Gastrocnemius medialis (tissue), 4 donors: ENCODE measurements at regions not wholly inside any gene's neighbourhood (a gene's known extent, or its start where the extent isn't known, plus 50 kb on each side); places are given as distances from the start of the nearest gene placed in this dataset.

ENCODE experiments used
- ATAC-seq, 2 donors: fragments of 150-250 bp; one replicate each; pipeline ENCODE4 v1.9.1; 2016
- DNase-seq, 2 donors: peaks; one replicate each; pipeline ENCODE4 v3.0.0-alpha.2; 2019
- H3K27ac ChIP-seq, 4 donors: fragments of 200-600 bp; sonication (generic); 1 replicate in 1 of 4; 2 replicates in 3 of 4; pipeline ENCODE4 v1.5.1; 2016 to 2018; ENCODE audit warnings: mild to moderate bottlenecking in 2 of 4, moderate library complexity in 1 of 4
- H3K27me3 ChIP-seq, 3 donors: fragments of 200-600 bp; sonication (generic) in 2 of 3; 1 replicate in 1 of 3; 2 replicates in 2 of 3; pipeline versions ENCODE4 v1.5.1 to v1.6.0; 2016 to 2019; ENCODE audit warnings: mild to moderate bottlenecking in 1 of 3, moderate library complexity in 1 of 3
- H3K36me3 ChIP-seq, 2 donors: fragments of 200-600 bp; sonication (generic) in 1 of 2; one replicate each; pipeline ENCODE4 v1.5.1; 2017 to 2018
- H3K4me1 ChIP-seq, 2 donors: fragments of 200-600 bp; sonication (generic) in 1 of 2; one replicate each; pipeline ENCODE4 v1.5.1; 2016 to 2017; ENCODE audit warnings: mild to moderate bottlenecking in 2 of 2
- H3K4me3 ChIP-seq, 4 donors: fragments of 200-600 bp; sonication (generic) in 3 of 4; 1 replicate in 1 of 4; 2 replicates in 3 of 4; pipeline ENCODE4 v1.5.1; 2016 to 2019; ENCODE audit warnings: mild to moderate bottlenecking in 2 of 4
- H3K9me3 ChIP-seq, 3 donors: fragments of 200-600 bp; sonication (generic) in 2 of 3; 1 replicate in 1 of 3; 2 replicates in 2 of 3; pipeline ENCODE4 v1.5.1; 2016 to 2019
- CTCF ChIP-seq, 5 experiments: fragments of 450-650 bp in 3 of 5; fragments of 200-600 bp in 2 of 5; sonication (generic) in 2 of 5; IDR thresholded peaks in 4 of 5; conservative IDR thresholded peaks in 1 of 5; 1 replicate in 4 of 5; 2 replicates in 1 of 5; pipeline ENCODE4 v1.5.1; 2016 to 2019; ENCODE audit warnings: antibody characterized with exemption in 5 of 5, mild to moderate bottlenecking in 3 of 5, moderate library complexity in 3 of 5
- POLR2A ChIP-seq, 2 donors: fragments of 450-650 bp; IDR thresholded peaks; one replicate each; pipeline ENCODE4 v1.6.1; 2017; ENCODE audit warnings: antibody characterized with exemption in 2 of 2, mild to moderate bottlenecking in 2 of 2, moderate library complexity in 2 of 2
- in situ Hi-C, 4 donors: fragments of 200-750 bp; cut with MboI; loops; one replicate each; pipeline versions ENCODE4 v1.15.0 to v1.8.0; 2017; ENCODE audit warnings: low sequenced_read_pairs in 4 of 4
- intact Hi-C: fragments of 100-400 bp; cut with DNase I; formaldehyde crosslinking; loops from one replicate; pipeline ENCODE4 v1.15.1; 2023; ENCODE audit warnings: low total_unique reads

GRCh38 chr2:60271131-60271530 lies 282.3 kb downstream of the BCL11A start:
- Histone ChIP-seq H3K9me3 (no peaks in the 10 kb centered on the region), H3K4me3 (no peak overlapping the region), H3K36me3 (no peaks in the 10 kb centered on the region), H3K27me3 (no peaks in the 10 kb centered on the region), H3K27ac (no peak overlapping the region), H3K4me1 (no peaks in the 10 kb centered on the region)
- ATAC-seq (no peak), DNase-seq (no peak)
- intact Hi-C loops = no loop called here
- in situ Hi-C loops = no loop called here
- TF ChIP-seq POLR2A (IDR thresholded peaks at IDR 0.05) (no peak), CTCF (IDR thresholded peaks at IDR 0.05 in 4 of 5, conservative IDR thresholded peaks at IDR 0.05 in 1 of 5) (no peak)

- intact Hi-C loops = no loop called here
- H3K27ac ChIP-seq = no peak overlapping the region
- in situ Hi-C loops = no loop called here
- no peak for ATAC-seq
- H3K27me3 ChIP-seq = no peaks in the 10 kb centered on the region
- TF ChIP-seq CTCF (IDR thresholded peaks at IDR 0.05 in 4 of 5, conservative IDR thresholded peaks at IDR 0.05 in 1 of 5) (no peak), POLR2A (IDR thresholded peaks at IDR 0.05) (no peak)
- no peaks in the 10 kb centered on the region for H3K36me3 ChIP-seq
- no peaks in the 10 kb centered on the region for H3K9me3 ChIP-seq
- DNase-seq = no peak
- no peaks in the 10 kb centered on the region for H3K4me1 ChIP-seq
- no peak overlapping the region for H3K4me3 ChIP-seq
Measured at GRCh38 chr2:60268661-60269060, 284.8 kb downstream of the BCL11A start.

- no peak overlapping the region for H3K4me3 ChIP-seq
- DNase-seq (no peak), ATAC-seq (no peak)
- no peaks in the 10 kb centered on the region for H3K27me3 ChIP-seq
- in situ Hi-C loops = no loop called here
- no peaks in the 10 kb centered on the region for H3K9me3 ChIP-seq
- H3K4me1 ChIP-seq = no peaks in the 10 kb centered on the region
- TF ChIP-seq CTCF (IDR thresholded peaks at IDR 0.05 in 4 of 5, conservative IDR thresholded peaks at IDR 0.05 in 1 of 5) (no peak), POLR2A (IDR thresholded peaks at IDR 0.05) (no peak)
- no peaks in the 10 kb centered on the region for H3K36me3 ChIP-seq
- intact Hi-C loops = no loop called here
- no peak overlapping the region for H3K27ac ChIP-seq
Measured at GRCh38 chr2:60268032-60268431, 285.4 kb downstream of the BCL11A start.

- Histone ChIP-seq H3K27ac (no peak overlapping the region), H3K27me3 (no peaks in the 10 kb centered on the region), H3K4me3 (no peak overlapping the region), H3K36me3 (no peaks in the 10 kb centered on the region), H3K9me3 (no peaks in the 10 kb centered on the region), H3K4me1 (no peaks in the 10 kb centered on the region)
- TF ChIP-seq POLR2A (IDR thresholded peaks at IDR 0.05) = no peak
- no peak for TF ChIP-seq CTCF (IDR thresholded peaks at IDR 0.05 in 4 of 5, conservative IDR thresholded peaks at IDR 0.05 in 1 of 5)
- DNase-seq = no peak
- in situ Hi-C loops = no loop called here
- intact Hi-C loops = no loop called here
- ATAC-seq = no peak
Measured at GRCh38 chr2:60267122-60267521, 286.3 kb downstream of the BCL11A start.

- intact Hi-C loops (no loop called here), in situ Hi-C loops (no loop called here)
- TF ChIP-seq POLR2A (IDR thresholded peaks at IDR 0.05) = no peak
- TF ChIP-seq CTCF (IDR thresholded peaks at IDR 0.05 in 4 of 5, conservative IDR thresholded peaks at IDR 0.05 in 1 of 5) = no peak
Measured at GRCh38 chr2:60262178-60262577, 291.3 kb downstream of the BCL11A start.

More at GRCh38 chr2:60262178-60262577, 291.3 kb downstream of the BCL11A start:
- Histone ChIP-seq H3K9me3 (no peaks in the 10 kb centered on the region), H3K36me3 (no peaks in the 10 kb centered on the region), H3K4me3 (no peak overlapping the region), H3K4me1 (no peaks in the 10 kb centered on the region), H3K27me3 (no peaks in the 10 kb centered on the region), H3K27ac (no peak overlapping the region)
- ATAC-seq = no peak
- DNase-seq = no peak
